Body of pancreas (tissue), 4 donors: ENCODE measurements at regions not wholly inside any gene's neighbourhood (a gene's known extent, or its start where the extent isn't known, plus 50 kb on each side); places are given as distances from the start of the nearest gene placed in this dataset.

Source experiments
- CTCF ChIP-seq, 7 experiments: fragments of 450-650 bp in 4 of 7; fragments of 200-600 bp in 3 of 7; sonication (generic) in 3 of 7; IDR thresholded peaks; one replicate each; pipeline ENCODE4 v1.5.1; 2016 to 2019; ENCODE audit warnings: antibody characterized with exemption in 7 of 7
- POLR2A ChIP-seq, 3 donors: fragments of 450-650 bp; IDR thresholded peaks; one replicate each; pipeline ENCODE4 v1.6.1; 2016; ENCODE audit warnings: antibody characterized with exemption in 3 of 3, mild to moderate bottlenecking in 2 of 3

DNA sequence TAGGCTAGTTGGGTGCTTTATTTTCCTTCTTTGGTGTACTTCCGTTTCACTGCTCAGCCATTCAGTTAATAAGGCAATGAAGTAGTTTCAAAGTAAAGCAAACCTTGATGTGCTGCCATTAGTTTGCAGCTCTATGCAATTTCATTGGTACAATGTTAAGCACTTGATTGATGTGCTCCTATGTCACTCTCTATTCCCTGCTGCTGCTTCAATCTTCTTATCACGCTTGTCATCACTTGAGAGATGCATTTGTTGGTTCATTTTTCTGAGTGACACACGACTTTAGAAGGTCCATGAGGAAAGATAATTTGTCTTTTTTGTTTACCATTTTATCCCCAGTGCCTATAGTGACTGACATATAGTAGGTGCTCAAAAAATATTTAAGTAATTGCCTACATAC is 871.0 kb upstream of the PABPC4L start:
- TF ChIP-seq POLR2A (IDR thresholded peaks at IDR 0.05), result no peak
- TF ChIP-seq CTCF (IDR thresholded peaks at IDR 0.05), result no peak
